Spleen (tissue), 11 donors: ENCODE measurements at regions not wholly inside any gene's neighbourhood (a gene's known extent, or its start where the extent isn't known, plus 50 kb on each side); places are given as distances from the start of the nearest gene placed in this dataset.

ENCODE experiments used
- DNase-seq: peaks from one replicate; pipeline ENCODE4 v3.0.0-alpha.2; 2020
- H3K27ac ChIP-seq, 8 donors: fragments of 200-600 bp; sonication (generic) in 7 of 8; 1 replicate in 4 of 8; 2 replicates in 4 of 8; pipeline versions ENCODE4 v1.5.0 to v1.8.0; 2016 to 2021; ENCODE audit warnings: inconsistent platforms in 4 of 8, mild to moderate bottlenecking in 4 of 8, moderate library complexity in 1 of 8
- H3K27me3 ChIP-seq, 7 donors: fragments of 200-600 bp; sonication (generic) in 6 of 7; replicated peaks in 1 of 7; 1 replicate in 4 of 7; 2 replicates in 3 of 7; pipeline versions ENCODE4 v1.5.0 to v1.8.0; 2016 to 2021; ENCODE audit warnings: inconsistent platforms in 3 of 7, mild to moderate bottlenecking in 1 of 7
- H3K36me3 ChIP-seq, 6 donors: fragments of 200-600 bp; sonication (generic) in 5 of 6; 1 replicate in 4 of 6; 2 replicates in 2 of 6; pipeline versions ENCODE4 v1.5.0 to v1.8.0; 2016 to 2021; ENCODE audit warnings: inconsistent platforms in 2 of 6
- H3K4me1 ChIP-seq, 6 donors: fragments of 200-600 bp; sonication (generic) in 5 of 6; 1 replicate in 3 of 6; 2 replicates in 3 of 6; pipeline versions ENCODE4 v1.5.0 to v1.8.0; 2016 to 2021; ENCODE audit warnings: inconsistent platforms in 3 of 6
- H3K4me3 ChIP-seq, 8 donors: fragments of 200-600 bp; sonication (generic) in 7 of 8; 1 replicate in 4 of 8; 2 replicates in 4 of 8; pipeline versions ENCODE4 v1.5.0 to v1.8.0; 2016 to 2021; ENCODE audit warnings: inconsistent platforms in 4 of 8, mild to moderate bottlenecking in 4 of 8, moderate library complexity in 2 of 8
- H3K9me3 ChIP-seq, 8 donors: fragments of 200-600 bp; sonication (generic) in 7 of 8; 1 replicate in 4 of 8; 2 replicates in 4 of 8; pipeline versions ENCODE4 v1.5.0 to v1.8.0; 2016 to 2021; ENCODE audit warnings: inconsistent platforms in 4 of 8
- POLR2A ChIP-seq, 3 donors: fragments of 450-650 bp; IDR thresholded peaks; one replicate each; pipeline ENCODE4 v1.5.1; 2017; ENCODE audit warnings: antibody characterized with exemption in 3 of 3, mild to moderate bottlenecking in 1 of 3
- POLR2AphosphoS5 ChIP-seq, 3 donors: sonication (generic); formaldehyde crosslinking; IDR thresholded peaks; one replicate each; pipeline ENCODE4 v1.5.1; 2017; ENCODE audit warnings: antibody characterized with exemption in 3 of 3
- WGBS, 5 donors: extraction: QIAGEN DNeasy Blood & Tissue Kit in 3 of 5; methylation state at CpG; one replicate each; pipeline versions ENCODE4 v1.1.5 to v1.1.7; 2013 to 2018; 5-methylcytosine and 5-hydroxymethylcytosine counted together
- intact Hi-C: fragments of 100-400 bp; cut with DNase I; formaldehyde crosslinking; loops from one replicate; pipeline ENCODE4 v1.15.0; 2023; ENCODE audit warnings: low total_unique reads
- TF ChIP-seq, protein P1 (sequence below), 11 experiments: fragments of 200-600 bp in 7 of 11; fragments of 450-650 bp in 4 of 11; sonication (generic) in 4 of 11; IDR thresholded peaks in 8 of 11; conservative IDR thresholded peaks in 3 of 11; 1 replicate in 7 of 11; 2 replicates in 4 of 11; pipeline versions ENCODE4 v1.4.0 to v1.8.0; 2016 to 2021; ENCODE audit warnings: antibody characterized with exemption in 11 of 11, inconsistent platforms in 4 of 11, mild to moderate bottlenecking in 1 of 11
- donor health status: healthy with polysubstance abuse.
- donor health status: DM: no; HTN: no; CAD: no; lungs with moderate emphysema.
- donor health status: DM: no; HTN: no; CAD: no.
- donor health status: Bipolar disorder and iron deficiency.
- donor health status: healthy.
- donor health status: DM: no; HTN: no; CAD: no.
- donor health status: DM: yes; HTN: yes; CAD: no.

DNA sequence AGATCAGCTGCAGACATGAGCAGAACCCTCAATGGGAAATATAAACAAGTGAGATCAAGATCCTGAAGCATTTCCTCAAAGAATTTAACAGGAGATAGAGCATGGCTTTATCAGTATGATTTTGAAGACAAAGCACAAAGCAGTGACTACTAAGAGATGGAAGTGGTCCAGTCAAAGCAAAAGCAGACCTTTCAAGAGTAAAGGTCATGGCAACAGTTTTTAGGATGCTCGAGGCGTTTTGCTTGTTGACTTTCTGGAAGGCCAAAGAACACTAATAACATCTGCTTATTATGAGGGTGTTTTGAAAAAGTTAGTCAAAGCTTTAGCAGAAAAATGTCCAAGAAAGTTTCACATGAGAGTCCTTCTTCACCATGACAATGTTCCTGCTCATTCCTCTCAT lies 128.5 kb downstream of the KCNE4 start:
- Histone ChIP-seq H3K27ac (no peak overlapping the region), H3K4me3 (no peak overlapping the region), H3K9me3 (no peaks in the 10 kb centered on the region), H3K4me1 (no peaks in the 10 kb centered on the region), H3K36me3 (no peaks in the 10 kb centered on the region), H3K27me3 (no peaks in the 10 kb centered on the region)
- WGBS, 5 donors, result 47 to 79% (median 56%) methylated on average over 2 of the region's 2 CpGs
- no peak for DNase-seq
- TF ChIP-seq POLR2AphosphoS5 (IDR thresholded peaks at IDR 0.05) (no peak), POLR2A (IDR thresholded peaks at IDR 0.05) (no peak)
- TF ChIP-seq, protein P1, sequence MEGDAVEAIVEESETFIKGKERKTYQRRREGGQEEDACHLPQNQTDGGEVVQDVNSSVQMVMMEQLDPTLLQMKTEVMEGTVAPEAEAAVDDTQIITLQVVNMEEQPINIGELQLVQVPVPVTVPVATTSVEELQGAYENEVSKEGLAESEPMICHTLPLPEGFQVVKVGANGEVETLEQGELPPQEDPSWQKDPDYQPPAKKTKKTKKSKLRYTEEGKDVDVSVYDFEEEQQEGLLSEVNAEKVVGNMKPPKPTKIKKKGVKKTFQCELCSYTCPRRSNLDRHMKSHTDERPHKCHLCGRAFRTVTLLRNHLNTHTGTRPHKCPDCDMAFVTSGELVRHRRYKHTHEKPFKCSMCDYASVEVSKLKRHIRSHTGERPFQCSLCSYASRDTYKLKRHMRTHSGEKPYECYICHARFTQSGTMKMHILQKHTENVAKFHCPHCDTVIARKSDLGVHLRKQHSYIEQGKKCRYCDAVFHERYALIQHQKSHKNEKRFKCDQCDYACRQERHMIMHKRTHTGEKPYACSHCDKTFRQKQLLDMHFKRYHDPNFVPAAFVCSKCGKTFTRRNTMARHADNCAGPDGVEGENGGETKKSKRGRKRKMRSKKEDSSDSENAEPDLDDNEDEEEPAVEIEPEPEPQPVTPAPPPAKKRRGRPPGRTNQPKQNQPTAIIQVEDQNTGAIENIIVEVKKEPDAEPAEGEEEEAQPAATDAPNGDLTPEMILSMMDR (IDR thresholded peaks at IDR 0.05 in 8 of 11, conservative IDR thresholded peaks at IDR 0.05 in 3 of 11), result no peak
- intact Hi-C loops, result no loop called here

DNA sequence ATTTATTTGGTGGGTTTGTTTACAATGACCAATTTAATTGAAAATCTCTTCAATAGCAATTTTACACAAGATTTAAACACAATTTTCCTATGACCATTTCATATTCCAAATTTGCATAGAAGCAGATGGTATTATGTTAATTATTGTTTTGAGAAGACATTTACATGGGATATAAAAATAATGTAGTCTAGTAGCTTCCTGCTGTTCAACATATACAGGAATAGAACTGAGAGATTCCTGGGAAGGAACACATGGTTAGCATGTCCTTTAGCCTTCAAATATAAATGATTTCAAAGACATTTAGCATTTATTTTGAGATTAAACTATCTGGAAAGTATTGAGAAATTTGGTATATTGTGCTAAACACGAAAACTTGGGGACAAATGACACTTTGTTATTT lies 129.6 kb downstream of the KCNE4 start:
- DNase-seq, result no peak
- TF ChIP-seq POLR2A (IDR thresholded peaks at IDR 0.05) (no peak), POLR2AphosphoS5 (IDR thresholded peaks at IDR 0.05) (no peak)
- TF ChIP-seq, protein P1 (IDR thresholded peaks at IDR 0.05 in 8 of 11, conservative IDR thresholded peaks at IDR 0.05 in 3 of 11), result no peak
- Histone ChIP-seq H3K27ac (no peak overlapping the region), H3K9me3 (no peaks in the 10 kb centered on the region), H3K4me1 (no peaks in the 10 kb centered on the region), H3K36me3 (no peaks in the 10 kb centered on the region), H3K27me3 (no peaks in the 10 kb centered on the region), H3K4me3 (no peak overlapping the region)
- 54 to 81% (median 65%) methylated on average over 1 of the region's 1 CpG for WGBS, 5 donors
- intact Hi-C loops, result no loop called here

DNA sequence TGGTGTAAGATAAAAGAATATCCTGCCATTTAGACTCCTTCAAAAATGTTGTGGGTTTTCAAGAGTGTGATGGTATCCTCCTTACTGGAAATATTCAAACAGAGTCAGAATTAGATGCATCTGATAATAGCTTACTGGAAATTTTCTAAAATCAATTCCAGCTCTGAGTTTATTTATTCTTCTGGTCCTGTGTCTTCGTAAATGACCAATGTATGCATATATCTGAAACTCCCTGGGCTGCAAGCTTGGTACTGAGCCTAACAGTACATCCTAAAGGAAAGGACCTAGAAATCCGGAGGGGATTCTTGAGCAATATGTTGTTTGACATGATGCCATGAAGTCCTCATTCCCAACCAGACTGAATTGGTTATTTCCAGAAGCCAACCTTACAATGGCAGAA lies 130.4 kb downstream of the KCNE4 start:
- intact Hi-C loops, result no loop called here
- Histone ChIP-seq H3K4me3 (no peak overlapping the region), H3K27ac (no peak overlapping the region), H3K4me1 (no peaks in the 10 kb centered on the region), H3K27me3 (no peaks in the 10 kb centered on the region), H3K36me3 (no peaks in the 10 kb centered on the region), H3K9me3 (no peaks in the 10 kb centered on the region)
- 76 to 87% (median 77%) methylated on average over 2 of the region's 2 CpGs for WGBS, 5 donors
- TF ChIP-seq, protein P1 (IDR thresholded peaks at IDR 0.05 in 8 of 11, conservative IDR thresholded peaks at IDR 0.05 in 3 of 11), result no peak
- TF ChIP-seq POLR2AphosphoS5 (IDR thresholded peaks at IDR 0.05) (no peak), POLR2A (IDR thresholded peaks at IDR 0.05) (no peak)
- no peak for DNase-seq

DNA sequence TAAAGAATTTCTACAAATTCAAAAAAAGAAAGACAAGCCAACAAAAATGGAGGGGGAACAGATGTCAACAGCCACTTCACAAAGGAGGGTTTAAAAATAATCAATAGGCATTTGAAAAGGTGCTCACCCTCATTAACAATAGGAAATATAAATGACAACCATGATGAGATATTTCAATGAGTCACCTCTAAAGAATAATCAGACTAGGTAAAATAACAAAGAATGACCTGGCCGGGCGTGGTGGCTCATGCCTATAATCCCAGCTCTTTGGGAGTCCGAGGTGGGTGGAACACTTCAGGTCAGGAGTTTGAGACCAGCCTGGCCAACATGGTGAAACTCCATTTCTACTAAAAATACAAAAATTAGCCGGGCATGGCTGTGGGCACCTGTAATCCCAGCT lies 133.6 kb downstream of the KCNE4 start:
- no peaks in the 10 kb centered on the region for H3K4me1 ChIP-seq
- no peak for DNase-seq
- no peak overlapping the region for H3K27ac ChIP-seq
- H3K4me3 ChIP-seq, result no peak overlapping the region
- no peaks in the 10 kb centered on the region for H3K36me3 ChIP-seq
- H3K27me3 ChIP-seq, result no peaks in the 10 kb centered on the region
- no peaks in the 10 kb centered on the region for H3K9me3 ChIP-seq
- intact Hi-C loops, result no loop called here
- 74 to 90% (median 86%) methylated on average over 4 of the region's 4 CpGs for WGBS, 5 donors
- TF ChIP-seq POLR2AphosphoS5 (IDR thresholded peaks at IDR 0.05) (no peak), POLR2A (IDR thresholded peaks at IDR 0.05) (no peak)
- TF ChIP-seq, protein P1 (IDR thresholded peaks at IDR 0.05 in 8 of 11, conservative IDR thresholded peaks at IDR 0.05 in 3 of 11), result no peak
